GM12892 (cell line): ENCODE measurements at regions not wholly inside any gene's neighbourhood (a gene's known extent, or its start where the extent isn't known, plus 50 kb on each side); places are given as distances from the start of the nearest gene placed in this dataset.

Source experiments
- POLR2A ChIP-seq: IDR thresholded peaks from 2 replicates; pipeline ENCODE4 v1.6.1; 2011; ENCODE audit warnings: low read depth, low read length, control low read depth
- TAF1 ChIP-seq: IDR thresholded peaks from 2 replicates; pipeline ENCODE4 v1.6.1; 2011; ENCODE audit warnings: low read depth, mild to moderate bottlenecking, control low read depth, low read length, borderline replicate concordance

DNA sequence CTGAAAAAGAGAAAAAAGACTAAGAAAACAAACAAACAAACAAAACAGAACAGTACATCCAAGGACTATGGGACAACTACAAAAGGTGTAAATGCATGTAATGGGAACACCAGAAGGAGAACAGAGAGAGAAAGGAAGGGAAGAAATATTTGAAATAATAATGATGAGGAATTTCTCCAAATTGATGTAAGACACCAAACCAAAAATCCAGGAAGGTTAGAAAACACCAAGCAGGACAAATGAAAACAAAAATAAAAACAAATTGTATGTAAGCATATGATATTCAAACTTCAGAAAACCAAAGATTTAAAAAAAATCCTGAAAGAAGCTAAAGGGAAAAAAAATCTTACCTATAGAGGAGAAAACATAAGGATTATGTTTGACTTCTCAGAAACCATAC is 125.9 kb upstream of the ACTBL2 start:
- no peak for TF ChIP-seq POLR2A
- no peak for TF ChIP-seq TAF1
